Uterus (tissue), 3 donors: ENCODE measurements at regions not wholly inside any gene's neighbourhood (a gene's known extent, or its start where the extent isn't known, plus 50 kb on each side); places are given as distances from the start of the nearest gene placed in this dataset.

Experiments used
- DNase-seq, 2 donors: peaks; one replicate each; pipeline ENCODE4 v3.0.0-alpha.2; 2019 to 2020
- H3K27ac ChIP-seq, 2 donors: fragments of 200-600 bp; sonication (generic); 1 replicate in 1 of 2; 2 replicates in 1 of 2; pipeline ENCODE4 v1.5.1; 2016 to 2018
- H3K27me3 ChIP-seq, 2 donors: fragments of 200-600 bp; sonication (generic); one replicate each; pipeline ENCODE4 v1.5.1; 2018 to 2019; ENCODE audit warnings: control low read depth in 1 of 2
- H3K36me3 ChIP-seq, 2 donors: fragments of 200-600 bp; sonication (generic); one replicate each; pipeline ENCODE4 v1.5.1; 2019; ENCODE audit warnings: control low read depth in 1 of 2
- H3K4me1 ChIP-seq, 2 donors: fragments of 200-600 bp; sonication (generic); one replicate each; pipeline ENCODE4 v1.5.1; 2018 to 2019; ENCODE audit warnings: control low read depth in 1 of 2
- H3K4me3 ChIP-seq, 2 donors: fragments of 200-600 bp; sonication (generic); 1 replicate in 1 of 2; 2 replicates in 1 of 2; pipeline ENCODE4 v1.5.1; 2018 to 2019; ENCODE audit warnings: mild to moderate bottlenecking in 1 of 2
- H3K9me3 ChIP-seq, 2 donors: fragments of 200-600 bp; sonication (generic); one replicate each; pipeline ENCODE4 v1.5.1; 2019; ENCODE audit warnings: control low read depth in 1 of 2
- CTCF ChIP-seq, 4 experiments: fragments of 200-600 bp in 2 of 4; fragments of 450-650 bp in 2 of 4; sonication (generic) in 2 of 4; IDR thresholded peaks; one replicate each; pipeline ENCODE4 v1.5.1; 2016 to 2019; ENCODE audit warnings: antibody characterized with exemption in 4 of 4, mild to moderate bottlenecking in 2 of 4, moderate library complexity in 1 of 4
- POLR2A ChIP-seq, 2 donors: fragments of 450-650 bp; IDR thresholded peaks; one replicate each; pipeline ENCODE4 v1.6.1; 2016; ENCODE audit warnings: antibody characterized with exemption in 2 of 2, mild to moderate bottlenecking in 1 of 2, moderate library complexity in 1 of 2
- intact Hi-C: fragments of 100-400 bp; cut with DNase I; formaldehyde crosslinking; loops from one replicate; pipeline ENCODE4 v1.15.1; 2023; ENCODE audit warnings: low total_unique reads
- donor health status: DM: yes; HTN: yes; CAD: no.

GRCh38 chr1:239511875-239512274, 125.5 kb downstream of the CHRM3 start:
- Histone ChIP-seq H3K4me1 (no peaks in the 10 kb centered on the region), H3K4me3 (no peak overlapping the region), H3K27ac (no peak overlapping the region), H3K36me3 (no peaks in the 10 kb centered on the region), H3K9me3 (no peaks in the 10 kb centered on the region), H3K27me3 (no peaks in the 10 kb centered on the region)
- TF ChIP-seq POLR2A (IDR thresholded peaks at IDR 0.05) (no peak), CTCF (IDR thresholded peaks at IDR 0.05) (no peak)
- intact Hi-C loops = no loop called here
- no peak for DNase-seq

GRCh38 chr1:239516579-239516978, 130.2 kb downstream of the CHRM3 start:
- TF ChIP-seq CTCF (IDR thresholded peaks at IDR 0.05) = no peak
- no peak for TF ChIP-seq POLR2A (IDR thresholded peaks at IDR 0.05)
- intact Hi-C loops = no loop called here
- H3K36me3 ChIP-seq = no peaks in the 10 kb centered on the region

GRCh38 chr1:239526391-239526790, 140.0 kb downstream of the CHRM3 start:
- H3K4me3 ChIP-seq = no peak overlapping the region
- TF ChIP-seq CTCF (IDR thresholded peaks at IDR 0.05) (no peak), POLR2A (IDR thresholded peaks at IDR 0.05) (no peak)
- no peak overlapping the region for H3K27ac ChIP-seq
- H3K9me3 ChIP-seq = no peaks in the 10 kb centered on the region
- no peaks in the 10 kb centered on the region for H3K4me1 ChIP-seq
- intact Hi-C loops = no loop called here
- DNase-seq = no peak
- no peaks in the 10 kb centered on the region for H3K27me3 ChIP-seq
- no peaks in the 10 kb centered on the region for H3K36me3 ChIP-seq

More at GRCh38 chr1:239516579-239516978, 130.2 kb downstream of the CHRM3 start:
- Histone ChIP-seq H3K4me3 (no peak overlapping the region), H3K27ac (no peak overlapping the region), H3K27me3 (no peaks in the 10 kb centered on the region), H3K9me3 (no peaks in the 10 kb centered on the region), H3K4me1 (no peaks in the 10 kb centered on the region)
- DNase-seq = no peak

GRCh38 chr1:239527051-239527693, 140.8 kb downstream of the CHRM3 start:
- H3K4me1 ChIP-seq = no peaks in the 10 kb centered on the region
- intact Hi-C loops = no loop called here
- H3K27me3 ChIP-seq = no peaks in the 10 kb centered on the region
- no peak overlapping the region for H3K4me3 ChIP-seq
- no peaks in the 10 kb centered on the region for H3K36me3 ChIP-seq
- H3K9me3 ChIP-seq = no peaks in the 10 kb centered on the region
- no peak overlapping the region for H3K27ac ChIP-seq
- DNase-seq = no peak
- no peak for TF ChIP-seq CTCF (IDR thresholded peaks at IDR 0.05)
- TF ChIP-seq POLR2A (IDR thresholded peaks at IDR 0.05) = no peak

GRCh38 chr1:239536165-239536849, 149.9 kb downstream of the CHRM3 start:
- no peak for TF ChIP-seq CTCF (IDR thresholded peaks at IDR 0.05)
- no peak for TF ChIP-seq POLR2A (IDR thresholded peaks at IDR 0.05)
- DNase-seq = no peak
- H3K27me3 ChIP-seq = no peaks in the 10 kb centered on the region
- H3K4me3 ChIP-seq = no peak overlapping the region
- no peak overlapping the region for H3K27ac ChIP-seq
- no peaks in the 10 kb centered on the region for H3K4me1 ChIP-seq
- intact Hi-C loops = no loop called here
- no peaks in the 10 kb centered on the region for H3K9me3 ChIP-seq
- no peaks in the 10 kb centered on the region for H3K36me3 ChIP-seq
